D721Med (cell line): ENCODE measurements at regions not wholly inside any gene's neighbourhood (a gene's known extent, or its start where the extent isn't known, plus 50 kb on each side); places are given as distances from the start of the nearest gene placed in this dataset.
"Not testable (repeated sequence)": the region's sequence is repeated elsewhere in the genome, so short reads cannot be mapped to it uniquely, and the experiment has no call there.

Source experiments
- DNase-seq: peaks from one replicate; pipeline ENCODE4 v3.0.0; 2011; ENCODE audit warnings: low spot score; ENCODE audit not compliant: insufficient read length
- FAIRE-seq: peaks from 2 replicates; lab custom pipeline; 2011; peaks lifted over from hg19 to GRCh38; lab: Jason Lieb, UNC
- CTCF ChIP-seq: IDR thresholded peaks from 2 replicates; pipeline ENCODE4 v1.5.1; 2012; ENCODE audit warnings: mild to moderate bottlenecking, control low read depth; ENCODE audit not compliant: insufficient read depth; ENCODE audit errors: missing control alignments

GRCh38 chr2:63738019-63738418 is 103.7 kb upstream of the UGP2 start:
- no peak for DNase-seq
- FAIRE-seq, result no peak
- no peak for TF ChIP-seq CTCF

GRCh38 chr2:63739180-63739579 is 102.5 kb upstream of the UGP2 start:
- DNase-seq, FAIRE-seq: not testable (repeated sequence)

- FAIRE-seq, result no peak
- DNase-seq, result no peak
- no peak for TF ChIP-seq CTCF
These were observed 101.7 kb upstream of the UGP2 start for GRCh38 chr2:63740020-63740419.

GRCh38 chr2:63740943-63741342 is 100.8 kb upstream of the UGP2 start:
- DNase-seq, result no peak
- no peak for TF ChIP-seq CTCF
- no peak for FAIRE-seq

- DNase-seq (no peak), FAIRE-seq (no peak)
- no peak for TF ChIP-seq CTCF
These were observed 99.7 kb upstream of the UGP2 start for GRCh38 chr2:63741884-63742579.

- no peak for TF ChIP-seq CTCF
- no peak for DNase-seq
- FAIRE-seq, result no peak
These were observed 99.1 kb upstream of the UGP2 start for GRCh38 chr2:63742580-63742976.

GRCh38 chr2:63743170-63743981 is 98.3 kb upstream of the UGP2 start:
- DNase-seq (no peak), FAIRE-seq (peak; percentile 38)
- no peak for TF ChIP-seq CTCF
